ENCODE measurements at regions not wholly inside any gene's neighbourhood (a gene's known extent, or its start where the extent isn't known, plus 50 kb on each side); places are given as distances from the start of the nearest gene placed in this dataset.

DNA sequence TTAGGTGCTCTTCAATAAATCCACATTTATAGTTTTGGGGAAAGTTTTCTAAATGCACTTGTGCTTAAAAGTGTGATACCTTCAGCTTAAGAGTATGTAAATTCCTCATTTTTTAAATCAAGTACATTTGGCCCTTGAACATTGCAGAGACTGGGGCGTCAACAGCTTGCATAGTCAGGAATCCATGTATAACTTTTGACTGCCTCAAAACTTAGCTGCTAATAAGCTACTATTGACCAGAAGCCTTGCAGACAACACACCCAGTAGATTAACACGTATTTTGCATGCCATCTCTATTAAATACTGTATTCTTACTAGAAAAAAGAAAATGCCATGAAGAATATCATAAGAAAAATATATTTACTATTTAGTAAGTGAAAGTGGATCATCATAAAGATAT lies 1211.8 kb upstream of the ALCAM start:
- Mint-ChIP-seq H3K36me3 (ENCODE audit: low read depth) (no peaks in the 10 kb centered on the region), H3K27me3 (ENCODE audit: low read depth, poor library complexity) (peaks cover 3% of the 10 kb centered on the region), H3K9me3 (no peaks in the 10 kb centered on the region), H3K27ac (no peak overlapping the region), H3K4me1 (no peaks in the 10 kb centered on the region), H3K4me3 (no peak overlapping the region)
- TF ChIP-seq, protein P1, sequence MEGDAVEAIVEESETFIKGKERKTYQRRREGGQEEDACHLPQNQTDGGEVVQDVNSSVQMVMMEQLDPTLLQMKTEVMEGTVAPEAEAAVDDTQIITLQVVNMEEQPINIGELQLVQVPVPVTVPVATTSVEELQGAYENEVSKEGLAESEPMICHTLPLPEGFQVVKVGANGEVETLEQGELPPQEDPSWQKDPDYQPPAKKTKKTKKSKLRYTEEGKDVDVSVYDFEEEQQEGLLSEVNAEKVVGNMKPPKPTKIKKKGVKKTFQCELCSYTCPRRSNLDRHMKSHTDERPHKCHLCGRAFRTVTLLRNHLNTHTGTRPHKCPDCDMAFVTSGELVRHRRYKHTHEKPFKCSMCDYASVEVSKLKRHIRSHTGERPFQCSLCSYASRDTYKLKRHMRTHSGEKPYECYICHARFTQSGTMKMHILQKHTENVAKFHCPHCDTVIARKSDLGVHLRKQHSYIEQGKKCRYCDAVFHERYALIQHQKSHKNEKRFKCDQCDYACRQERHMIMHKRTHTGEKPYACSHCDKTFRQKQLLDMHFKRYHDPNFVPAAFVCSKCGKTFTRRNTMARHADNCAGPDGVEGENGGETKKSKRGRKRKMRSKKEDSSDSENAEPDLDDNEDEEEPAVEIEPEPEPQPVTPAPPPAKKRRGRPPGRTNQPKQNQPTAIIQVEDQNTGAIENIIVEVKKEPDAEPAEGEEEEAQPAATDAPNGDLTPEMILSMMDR (IDR thresholded peaks at IDR 0.05) = no peak
- no peak for DNase-seq

GRCh38 chr3:104165866-104166265 lies 1200.8 kb upstream of the ALCAM start:
- no peaks in the 10 kb centered on the region for H3K27me3 Mint-ChIP-seq (ENCODE audit: low read depth, poor library complexity)
- TF ChIP-seq, protein P1 (IDR thresholded peaks at IDR 0.05) = no peak
- no peaks in the 10 kb centered on the region for H3K36me3 Mint-ChIP-seq (ENCODE audit: low read depth)
- H3K9me3 Mint-ChIP-seq = peaks cover 21% of the 10 kb centered on the region
- H3K4me3 Mint-ChIP-seq = no peak overlapping the region
- no peak for DNase-seq
- no peak overlapping the region for H3K27ac Mint-ChIP-seq
- H3K4me1 Mint-ChIP-seq = no peaks in the 10 kb centered on the region

- no peaks in the 10 kb centered on the region for H3K36me3 Mint-ChIP-seq (ENCODE audit: low read depth)
- no peak overlapping the region for H3K4me3 Mint-ChIP-seq
- peaks cover 4% of the 10 kb centered on the region for H3K27me3 Mint-ChIP-seq (ENCODE audit: low read depth, poor library complexity)
- H3K9me3 Mint-ChIP-seq = peaks cover 21% of the 10 kb centered on the region
- no peak overlapping the region for H3K27ac Mint-ChIP-seq
- TF ChIP-seq, protein P1 (IDR thresholded peaks at IDR 0.05) = no peak
- no peak for DNase-seq
- H3K4me1 Mint-ChIP-seq = no peaks in the 10 kb centered on the region
Observed at GRCh38 chr3:104168386-104168785, 1198.3 kb upstream of the ALCAM start.

DNA sequence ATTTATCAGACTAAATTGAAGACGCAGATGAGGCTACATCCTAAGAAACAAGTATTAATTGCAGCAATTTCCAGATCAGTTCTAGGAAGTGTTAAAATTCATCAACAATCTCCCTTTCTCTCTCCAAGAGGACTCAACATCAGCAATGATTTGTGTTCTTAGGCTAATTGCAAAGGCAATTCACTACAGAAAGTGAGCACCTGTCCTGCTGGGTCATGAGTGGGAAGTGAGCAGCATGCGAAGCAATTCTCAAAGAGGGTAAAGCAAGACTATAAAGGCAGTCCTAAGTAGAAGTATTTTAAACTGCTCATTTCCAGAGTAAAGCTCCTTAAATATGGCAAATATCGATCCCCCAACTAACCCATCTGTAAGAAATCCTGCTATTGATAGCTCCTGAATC lies 1191.0 kb upstream of the ALCAM start:
- TF ChIP-seq, protein P1 (IDR thresholded peaks at IDR 0.05) = no peak
- Mint-ChIP-seq H3K36me3 (ENCODE audit: low read depth) (no peaks in the 10 kb centered on the region), H3K27me3 (ENCODE audit: low read depth, poor library complexity) (peaks cover 4% of the 10 kb centered on the region), H3K9me3 (no peaks in the 10 kb centered on the region), H3K4me1 (no peaks in the 10 kb centered on the region), H3K4me3 (no peak overlapping the region), H3K27ac (no peak overlapping the region)
- DNase-seq = no peak

GRCh38 chr3:104176706-104177105 lies 1190.0 kb upstream of the ALCAM start:
- Mint-ChIP-seq H3K27me3 (ENCODE audit: low read depth, poor library complexity) (peaks cover 4% of the 10 kb centered on the region), H3K4me1 (no peaks in the 10 kb centered on the region), H3K27ac (no peak overlapping the region), H3K4me3 (no peak overlapping the region), H3K36me3 (ENCODE audit: low read depth) (no peaks in the 10 kb centered on the region), H3K9me3 (no peaks in the 10 kb centered on the region)
- TF ChIP-seq, protein P1 (IDR thresholded peaks at IDR 0.05) = no peak
- DNase-seq = no peak

GRCh38 chr3:104178680-104179079 lies 1188.0 kb upstream of the ALCAM start:
- no peak overlapping the region for H3K27ac Mint-ChIP-seq
- no peak overlapping the region for H3K4me3 Mint-ChIP-seq
- H3K36me3 Mint-ChIP-seq (ENCODE audit: low read depth) = no peaks in the 10 kb centered on the region
- DNase-seq = no peak
- H3K9me3 Mint-ChIP-seq = no peaks in the 10 kb centered on the region
- no peaks in the 10 kb centered on the region for H3K4me1 Mint-ChIP-seq
- TF ChIP-seq, protein P1 (IDR thresholded peaks at IDR 0.05) = no peak
- H3K27me3 Mint-ChIP-seq (ENCODE audit: low read depth, poor library complexity) = peaks cover 4% of the 10 kb centered on the region
